ENCODE measurements at regions not wholly inside any gene's neighbourhood (a gene's known extent, or its start where the extent isn't known, plus 50 kb on each side); places are given as distances from the start of the nearest gene placed in this dataset.

DNA sequence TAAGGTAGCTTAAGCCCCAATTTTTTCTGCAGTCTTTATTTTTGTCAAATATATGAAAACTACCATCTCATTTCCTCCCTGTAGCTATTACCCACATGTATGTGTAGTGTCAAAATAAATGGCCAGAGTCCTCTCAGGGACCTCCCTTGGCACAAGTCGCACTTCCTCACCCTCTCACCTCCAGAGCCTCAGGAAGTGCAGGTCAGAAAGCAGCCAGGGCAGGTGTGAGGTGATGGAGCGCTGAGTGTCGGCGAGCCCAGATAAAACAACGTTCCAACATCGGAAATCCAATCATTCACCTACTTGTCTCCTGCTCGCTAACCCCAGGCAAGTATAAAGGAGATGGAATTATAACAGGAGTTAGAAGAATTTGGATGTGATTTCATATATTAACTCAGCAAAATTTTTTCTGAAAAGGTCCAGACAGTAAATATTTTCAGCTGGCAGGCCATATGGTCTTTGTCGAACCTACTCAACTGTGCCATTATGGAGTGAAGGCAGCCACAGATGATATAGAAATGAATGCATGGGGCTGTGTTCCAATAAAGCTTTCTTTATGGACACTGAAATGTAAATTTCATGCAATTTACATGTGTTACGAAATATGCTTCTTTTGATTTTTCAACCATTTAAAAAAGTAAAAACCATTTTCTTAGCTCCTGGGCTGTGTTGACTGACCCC is 76.8 kb upstream of the ERG start:
- Histone ChIP-seq H3K4me3 (replicated peaks in 1 of 3; ENCODE audit: insufficient read depth in 1 of 3, low read depth in 1 of 3, low read length in 3 of 3) (no peak overlapping the region), H4K20me1 (replicated peaks; ENCODE audit: control insufficient read depth, extremely low read depth, insufficient read depth, low read length) (no peaks in the 10 kb centered on the region), H3K79me2 (ENCODE audit: control insufficient read depth, insufficient read depth, low read length) (no peaks in the 10 kb centered on the region), H3K4me1 (ENCODE audit: control insufficient read depth, extremely low read depth, insufficient read depth, low read length) (no peaks in the 10 kb centered on the region), H3K4me2 (ENCODE audit: insufficient read depth, low read length) (no peak overlapping the region), H3K9ac (replicated peaks; ENCODE audit: extremely low read depth, insufficient read depth, low read length) (no peak overlapping the region), H3K27ac (ENCODE audit: insufficient read depth, low read depth, low read length) (no peak overlapping the region), H3K27me3 (ENCODE audit: control insufficient read depth in 2 of 2, insufficient read depth in 2 of 2, low read length in 2 of 2) (no peaks in the 10 kb centered on the region), H3K9me3 (replicated peaks; ENCODE audit: control insufficient read depth, insufficient read depth, low read length) (no peaks in the 10 kb centered on the region), H3K9me1 (replicated peaks; ENCODE audit: control insufficient read depth, extremely low read depth, insufficient read depth, low read length) (no peaks in the 10 kb centered on the region), H3K36me3 (ENCODE audit: control insufficient read depth in 2 of 2, extremely low read depth in 1 of 2, insufficient read depth in 2 of 2, low read length in 2 of 2) (no peaks in the 10 kb centered on the region), H2AFZ (ENCODE audit: low read depth, low read length) (no peak overlapping the region)
- FAIRE-seq (no peak), DNase-seq (ENCODE audit: low read depth, low spot score) (no peak)
- intact Hi-C loops (cut with micrococcal nuclease) (no loop called here), dilution Hi-C loops (cut with MboI; ENCODE audit: extremely low pct_ligation_motif_present, low sequenced_read_pairs) (no loop called here)
- ChIA-PET POLR2A (no interaction called here), CTCF (no interaction called here)
- no TSS peak for BruUV-seq (replicated peaks)
- TF ChIP-seq, protein P1, sequence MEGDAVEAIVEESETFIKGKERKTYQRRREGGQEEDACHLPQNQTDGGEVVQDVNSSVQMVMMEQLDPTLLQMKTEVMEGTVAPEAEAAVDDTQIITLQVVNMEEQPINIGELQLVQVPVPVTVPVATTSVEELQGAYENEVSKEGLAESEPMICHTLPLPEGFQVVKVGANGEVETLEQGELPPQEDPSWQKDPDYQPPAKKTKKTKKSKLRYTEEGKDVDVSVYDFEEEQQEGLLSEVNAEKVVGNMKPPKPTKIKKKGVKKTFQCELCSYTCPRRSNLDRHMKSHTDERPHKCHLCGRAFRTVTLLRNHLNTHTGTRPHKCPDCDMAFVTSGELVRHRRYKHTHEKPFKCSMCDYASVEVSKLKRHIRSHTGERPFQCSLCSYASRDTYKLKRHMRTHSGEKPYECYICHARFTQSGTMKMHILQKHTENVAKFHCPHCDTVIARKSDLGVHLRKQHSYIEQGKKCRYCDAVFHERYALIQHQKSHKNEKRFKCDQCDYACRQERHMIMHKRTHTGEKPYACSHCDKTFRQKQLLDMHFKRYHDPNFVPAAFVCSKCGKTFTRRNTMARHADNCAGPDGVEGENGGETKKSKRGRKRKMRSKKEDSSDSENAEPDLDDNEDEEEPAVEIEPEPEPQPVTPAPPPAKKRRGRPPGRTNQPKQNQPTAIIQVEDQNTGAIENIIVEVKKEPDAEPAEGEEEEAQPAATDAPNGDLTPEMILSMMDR (IDR thresholded peaks at IDR 0.05; ENCODE audit: extremely low read depth in 1 of 2, insufficient read depth in 1 of 2, low read depth in 1 of 2, low read length in 2 of 2), result no peak
- no peak for TF ChIP-seq POLR2A (IDR thresholded peaks at IDR 0.05; ENCODE audit: low read depth, low read length)
- no peak for TF ChIP-seq POLR2AphosphoS5 (IDR thresholded peaks at IDR 0.05; ENCODE audit: insufficient read depth, low read depth, low read length)
- no peak for TF ChIP-seq MYC (IDR thresholded peaks at IDR 0.05; ENCODE audit: low read depth, low read length)
- no peak for TF ChIP-seq FOS (IDR thresholded peaks at IDR 0.05; ENCODE audit: borderline replicate concordance, insufficient read depth, low read length)
- TF ChIP-seq, protein P2, sequence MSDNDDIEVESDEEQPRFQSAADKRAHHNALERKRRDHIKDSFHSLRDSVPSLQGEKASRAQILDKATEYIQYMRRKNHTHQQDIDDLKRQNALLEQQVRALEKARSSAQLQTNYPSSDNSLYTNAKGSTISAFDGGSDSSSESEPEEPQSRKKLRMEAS (IDR thresholded peaks at IDR 0.05; ENCODE audit: insufficient read depth, insufficient read length), result no peak
- TF ChIP-seq EZH2 (IDR thresholded peaks at IDR 0.05; ENCODE audit: borderline replicate concordance, low read depth, low read length, severe bottlenecking), result no peak
- no peak for TF ChIP-seq GATA2 (IDR thresholded peaks at IDR 0.05; ENCODE audit: insufficient read depth, insufficient read length, low read depth, low read length)
- TF ChIP-seq JUN (IDR thresholded peaks at IDR 0.05; ENCODE audit: borderline replicate concordance, insufficient read depth, insufficient read length, low read depth), result no peak

All from endothelial cell of umbilical vein (primary cell).